Endothelial cell of umbilical vein (primary cell): ENCODE measurements at regions not wholly inside any gene's neighbourhood (a gene's known extent, or its start where the extent isn't known, plus 50 kb on each side); places are given as distances from the start of the nearest gene placed in this dataset.

Experiments used
- BruUV-seq: library from RNA; stranded (reverse); fragments of 400-500 nt; replicated peaks from 2 replicates; lab custom pipeline; 2021; lab: Mats Ljungman, UMichigan
- CTCF ChIA-PET: fragments of 300-600, 350-600 bp; sonication (Branson Sonifier 250); formaldehyde crosslinking; loops from one replicate; lab custom pipeline; 2021; ENCODE audit warnings: antibody characterized with exemption, inconsistent platforms; lab: Charles Lee
- POLR2A ChIA-PET: fragments of 300-600, 350-600 bp; sonication (Branson Sonifier 250); formaldehyde crosslinking; loops from one replicate; lab custom pipeline; 2021; ENCODE audit warnings: antibody characterized with exemption, inconsistent platforms; lab: Charles Lee
- DNase-seq: peaks from one replicate; pipeline ENCODE4 v3.0.0-alpha.2; 2011; ENCODE audit warnings: low read depth, low spot score
- FAIRE-seq: peaks from 2 replicates; lab custom pipeline; 2011; peaks lifted over from hg19 to GRCh38; lab: Jason Lieb, UNC
- H2AFZ ChIP-seq: 2 replicates; pipeline ENCODE4 v1.6.0; 2012; ENCODE audit warnings: low read depth, low read length, control low read depth, inconsistent platforms
- H3K27ac ChIP-seq: 2 replicates; pipeline ENCODE4 v1.5.1; 2011; ENCODE audit warnings: low read depth, mild to moderate bottlenecking, control low read depth, low read length, moderate library complexity; ENCODE audit not compliant: insufficient read depth
- H3K27me3 ChIP-seq, 2 experiments: 2 replicates each; pipeline versions ENCODE4 v1.6.0 to v1.6.1; 2011; ENCODE audit warnings: low read length in 2 of 2, mixed read lengths in 1 of 2; ENCODE audit not compliant: control insufficient read depth in 2 of 2, insufficient read depth in 2 of 2
- H3K36me3 ChIP-seq, 2 experiments: 2 replicates in 1 of 2; 3 replicates in 1 of 2; pipeline ENCODE4 v1.5.1; 2011; ENCODE audit warnings: low read length in 2 of 2, mild to moderate bottlenecking in 1 of 2, moderate library complexity in 1 of 2; ENCODE audit not compliant: control insufficient read depth in 2 of 2, insufficient read depth in 2 of 2; ENCODE audit errors: extremely low read depth in 1 of 2
- H3K4me1 ChIP-seq: 3 replicates; pipeline ENCODE4 v1.5.1; 2011; ENCODE audit warnings: mild to moderate bottlenecking, low read length; ENCODE audit not compliant: control insufficient read depth, insufficient read depth; ENCODE audit errors: extremely low read depth
- H3K4me2 ChIP-seq: 2 replicates; pipeline ENCODE4 v1.6.1; 2011; ENCODE audit warnings: low read length, control low read depth, mixed read lengths; ENCODE audit not compliant: insufficient read depth
- H3K4me3 ChIP-seq, 3 experiments: fragments of 200-600 bp in 1 of 3; sonication (generic), shearing (Covaris generic) in 1 of 3; replicated peaks in 1 of 3; 2 replicates each; pipeline ENCODE4 v1.5.1; 2011 to 2016; ENCODE audit warnings: control low read depth in 3 of 3, low read length in 3 of 3, mild to moderate bottlenecking in 2 of 3, inconsistent platforms in 1 of 3, low read depth in 1 of 3, moderate library complexity in 1 of 3; ENCODE audit not compliant: insufficient read depth in 1 of 3
- H3K79me2 ChIP-seq: 2 replicates; pipeline ENCODE4 v1.6.0; 2012; ENCODE audit warnings: low read length, inconsistent platforms; ENCODE audit not compliant: control insufficient read depth, insufficient read depth
- H3K9ac ChIP-seq: replicated peaks from 2 replicates; pipeline ENCODE3; 2011; ENCODE audit warnings: low read length, control low read depth; ENCODE audit not compliant: insufficient read depth; ENCODE audit errors: extremely low read depth
- H3K9me1 ChIP-seq: replicated peaks from 3 replicates; pipeline ENCODE4 v1.6.0; 2011; ENCODE audit warnings: mild to moderate bottlenecking, low read length; ENCODE audit not compliant: control insufficient read depth, insufficient read depth; ENCODE audit errors: extremely low read depth
- H3K9me3 ChIP-seq: replicated peaks from 2 replicates; pipeline ENCODE4 v1.5.1; 2012; ENCODE audit warnings: low read length, inconsistent platforms; ENCODE audit not compliant: control insufficient read depth, insufficient read depth
- H4K20me1 ChIP-seq: replicated peaks from 2 replicates; pipeline ENCODE3; 2011; ENCODE audit warnings: mild to moderate bottlenecking, low read length; ENCODE audit not compliant: control insufficient read depth, insufficient read depth; ENCODE audit errors: extremely low read depth
- EZH2 ChIP-seq: IDR thresholded peaks from 2 replicates; pipeline ENCODE4 v1.6.1; 2012; ENCODE audit warnings: borderline replicate concordance, low read depth, mild to moderate bottlenecking, moderate library complexity, low read length, inconsistent platforms; ENCODE audit not compliant: severe bottlenecking
- FOS ChIP-seq: IDR thresholded peaks from 2 replicates; pipeline ENCODE4 v1.6.1; 2011; ENCODE audit warnings: mild to moderate bottlenecking, low read length, moderate library complexity, borderline replicate concordance; ENCODE audit not compliant: insufficient read depth
- GATA2 ChIP-seq: IDR thresholded peaks from 2 replicates; pipeline ENCODE4 v1.7.0; 2011; ENCODE audit warnings: low read depth, mild to moderate bottlenecking, moderate library complexity, mixed read lengths, low read length; ENCODE audit not compliant: insufficient read length, insufficient read depth
- JUN ChIP-seq: IDR thresholded peaks from 2 replicates; pipeline ENCODE4 v1.6.1; 2011; ENCODE audit warnings: borderline replicate concordance, low read depth; ENCODE audit not compliant: insufficient read length, insufficient read depth
- MYC ChIP-seq: IDR thresholded peaks from one replicate; pipeline ENCODE4 v1.6.1; 2011; ENCODE audit warnings: mild to moderate bottlenecking, low read depth, low read length
- POLR2A ChIP-seq: IDR thresholded peaks from 2 replicates; pipeline ENCODE4 v1.6.1; 2012; ENCODE audit warnings: low read depth, mild to moderate bottlenecking, control low read depth, low read length
- POLR2AphosphoS5 ChIP-seq: IDR thresholded peaks from 2 replicates; pipeline ENCODE4 v1.6.1; 2012; ENCODE audit warnings: low read depth, mild to moderate bottlenecking, control low read depth, low read length, moderate library complexity; ENCODE audit not compliant: insufficient read depth
- dilution Hi-C: fragments of 300-500 bp; cut with MboI; formaldehyde crosslinking; loops from one replicate; pipeline ENCODE4 v1.15.0; 2019; ENCODE audit warnings: low sequenced_read_pairs; ENCODE audit not compliant: extremely low pct_ligation_motif_present
- intact Hi-C: fragments of 100-400 bp; cut with micrococcal nuclease; formaldehyde crosslinking; loops from one replicate; pipeline ENCODE4 v1.10.0; 2022
- TF ChIP-seq, protein P1 (sequence below): IDR thresholded peaks from 2 replicates; pipeline ENCODE4 v1.6.1; 2011; ENCODE audit not compliant: insufficient read depth, insufficient read length
- TF ChIP-seq, protein P2 (sequence below), 2 donors: IDR thresholded peaks; 1 replicate in 1 of 2; 2 replicates in 1 of 2; pipeline ENCODE4 v1.5.1; 2011; ENCODE audit warnings: low read length in 2 of 2, mild to moderate bottlenecking in 2 of 2, moderate library complexity in 2 of 2, control low read depth in 1 of 2, inconsistent platforms in 1 of 2, low read depth in 1 of 2; ENCODE audit not compliant: insufficient read depth in 1 of 2; ENCODE audit errors: extremely low read depth in 1 of 2

DNA sequence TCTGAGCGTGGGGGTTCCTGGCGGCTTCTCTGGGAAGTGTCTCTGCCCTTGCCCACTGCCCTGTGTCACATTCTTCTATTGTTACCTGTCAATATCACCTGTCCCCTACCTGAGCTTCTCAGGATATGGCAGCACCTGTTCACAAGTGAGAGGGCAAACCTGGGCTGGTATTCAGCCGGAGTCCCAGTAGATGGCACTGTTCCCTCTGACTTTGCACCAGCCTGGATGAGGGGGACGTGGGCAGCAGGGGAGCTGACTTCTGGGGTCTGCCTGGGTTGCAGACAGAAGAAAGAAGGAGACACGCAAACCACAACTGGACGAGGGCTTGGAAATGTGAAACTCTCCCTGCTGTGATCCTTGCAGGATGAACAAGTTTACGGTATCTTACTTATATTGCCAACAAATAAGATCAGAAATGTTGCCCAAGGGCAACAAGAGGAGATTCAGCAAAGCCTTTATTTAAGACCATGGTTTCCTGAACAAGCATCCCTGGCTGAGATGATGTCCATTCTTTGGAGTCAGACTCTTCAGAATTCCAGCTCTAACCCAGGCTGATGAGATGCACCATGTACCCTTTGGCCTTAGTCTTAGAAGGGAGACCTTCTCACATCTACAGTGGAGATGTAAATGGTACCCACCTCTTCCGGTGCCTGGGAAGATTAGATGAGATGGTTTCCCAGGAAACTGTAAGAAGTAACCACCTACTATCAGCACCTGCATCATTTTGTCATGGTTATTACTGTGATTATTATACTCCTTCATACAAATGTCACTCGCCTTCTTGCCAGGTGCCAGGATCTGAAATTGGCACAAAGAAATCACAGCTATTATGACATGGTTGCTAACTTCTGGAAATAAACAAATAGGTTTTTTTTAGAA lies 400.0 kb upstream of the CDH4 start:
- H3K27me3 ChIP-seq = no peaks in the 10 kb centered on the region
- no peak overlapping the region for H3K27ac ChIP-seq
- ChIA-PET POLR2A (no interaction called here), CTCF (no interaction called here)
- no peak overlapping the region for H3K4me3 ChIP-seq
- no peaks in the 10 kb centered on the region for H3K9me1 ChIP-seq
- peaks cover 5% of the 10 kb centered on the region for H3K9me3 ChIP-seq
- H3K79me2 ChIP-seq = no peaks in the 10 kb centered on the region
- DNase-seq = no peak
- no peak overlapping the region for H2AFZ ChIP-seq
- H4K20me1 ChIP-seq = no peaks in the 10 kb centered on the region
- H3K9ac ChIP-seq = no peak overlapping the region
- intact Hi-C loops (no loop called here), dilution Hi-C loops (no loop called here)
- H3K4me1 ChIP-seq = no peaks in the 10 kb centered on the region
- no peak for FAIRE-seq
- TF ChIP-seq EZH2 (no peak), GATA2 (no peak), POLR2A (no peak), MYC (no peak), POLR2AphosphoS5 (no peak), JUN (no peak), FOS (no peak)
- TF ChIP-seq, protein P1, sequence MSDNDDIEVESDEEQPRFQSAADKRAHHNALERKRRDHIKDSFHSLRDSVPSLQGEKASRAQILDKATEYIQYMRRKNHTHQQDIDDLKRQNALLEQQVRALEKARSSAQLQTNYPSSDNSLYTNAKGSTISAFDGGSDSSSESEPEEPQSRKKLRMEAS = no peak
- TF ChIP-seq, protein P2, sequence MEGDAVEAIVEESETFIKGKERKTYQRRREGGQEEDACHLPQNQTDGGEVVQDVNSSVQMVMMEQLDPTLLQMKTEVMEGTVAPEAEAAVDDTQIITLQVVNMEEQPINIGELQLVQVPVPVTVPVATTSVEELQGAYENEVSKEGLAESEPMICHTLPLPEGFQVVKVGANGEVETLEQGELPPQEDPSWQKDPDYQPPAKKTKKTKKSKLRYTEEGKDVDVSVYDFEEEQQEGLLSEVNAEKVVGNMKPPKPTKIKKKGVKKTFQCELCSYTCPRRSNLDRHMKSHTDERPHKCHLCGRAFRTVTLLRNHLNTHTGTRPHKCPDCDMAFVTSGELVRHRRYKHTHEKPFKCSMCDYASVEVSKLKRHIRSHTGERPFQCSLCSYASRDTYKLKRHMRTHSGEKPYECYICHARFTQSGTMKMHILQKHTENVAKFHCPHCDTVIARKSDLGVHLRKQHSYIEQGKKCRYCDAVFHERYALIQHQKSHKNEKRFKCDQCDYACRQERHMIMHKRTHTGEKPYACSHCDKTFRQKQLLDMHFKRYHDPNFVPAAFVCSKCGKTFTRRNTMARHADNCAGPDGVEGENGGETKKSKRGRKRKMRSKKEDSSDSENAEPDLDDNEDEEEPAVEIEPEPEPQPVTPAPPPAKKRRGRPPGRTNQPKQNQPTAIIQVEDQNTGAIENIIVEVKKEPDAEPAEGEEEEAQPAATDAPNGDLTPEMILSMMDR (IDR thresholded peaks at IDR 0.05; ENCODE audit: extremely low read depth in 1 of 2, insufficient read depth in 1 of 2, low read depth in 1 of 2, low read length in 2 of 2) = no peak
- no peaks in the 10 kb centered on the region for H3K36me3 ChIP-seq
- BruUV-seq = no TSS peak
- H3K4me2 ChIP-seq = no peak overlapping the region
